ENCODE measurements at regions not wholly inside any gene's neighbourhood (a gene's known extent, or its start where the extent isn't known, plus 50 kb on each side); places are given as distances from the start of the nearest gene placed in this dataset.

DNA sequence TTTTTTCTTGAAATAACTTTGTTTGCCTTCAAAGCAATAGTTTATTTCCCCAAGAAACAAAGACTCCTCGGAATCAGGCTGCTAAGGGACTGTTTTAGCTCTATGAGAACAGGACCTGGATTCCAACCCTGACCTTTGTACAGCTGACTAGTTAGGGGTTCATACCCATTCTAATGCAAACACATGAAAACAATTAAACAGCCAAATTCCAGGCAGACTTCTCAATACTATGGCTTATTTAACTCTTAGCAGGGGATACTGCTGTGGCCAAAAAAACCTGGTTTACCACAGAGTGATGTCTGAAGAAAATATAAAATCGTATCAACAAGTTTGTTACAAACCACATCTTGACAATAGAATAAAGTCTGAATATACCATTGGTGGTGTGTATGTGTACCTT, 129.6 kb upstream of the INTU start:
- CTCF ChIA-PET, result no interaction called here
- SMC1A ChIA-PET (ENCODE audit: uncharacterized antibody, unreplicated experiment), result no interaction called here

More for the DNA sequence above, 129.6 kb upstream of the INTU start:
- intact Hi-C loops (cut with micrococcal nuclease; ENCODE audit: unreplicated experiment) (no loop called here), in situ Hi-C loops (cut with MboI) (no loop called here)
- no TSS peak for BruUV-seq (replicated peaks)
- Histone ChIP-seq H3K9ac (ENCODE audit: control insufficient read depth, insufficient read depth, low read length) (no peak overlapping the region), H3K79me2 (ENCODE audit: control insufficient read depth, insufficient read depth, low read length) (no peaks in the 10 kb centered on the region), H4K20me1 (ENCODE audit: control insufficient read depth, insufficient read depth) (no peaks in the 10 kb centered on the region), H2AFZ (ENCODE audit: control insufficient read depth, low read depth, low read length) (no peak overlapping the region), H3K4me1 (ENCODE audit: control insufficient read depth, insufficient read depth, low read length) (no peaks in the 10 kb centered on the region), H3K9me3 (replicated peaks; ENCODE audit: control insufficient read depth, insufficient read depth, low read length) (no peaks in the 10 kb centered on the region), H3K27ac (ENCODE audit: control insufficient read depth, insufficient read depth) (no peak overlapping the region), H3K27me3 (replicated peaks in 1 of 2; ENCODE audit: control insufficient read depth in 2 of 2, insufficient read depth in 2 of 2, low read length in 1 of 2) (no peaks in the 10 kb centered on the region), H3K4me3 (no peak overlapping the region), H3K36me3 (ENCODE audit: control insufficient read depth in 2 of 2, insufficient read depth in 2 of 2, low read length in 1 of 2) (no peaks in the 10 kb centered on the region), H3K4me2 (ENCODE audit: control insufficient read depth, insufficient read depth) (no peak overlapping the region)
- ChIA-PET RAD21 (ENCODE audit: unreplicated experiment) (no interaction called here), POLR2A (no interaction called here)
- ATAC-seq (no peak), FAIRE-seq (no peak), DNase-seq (ENCODE audit: low read depth, low spot score) (no peak)
- TF ChIP-seq PML (IDR thresholded peaks at IDR 0.05; ENCODE audit: low read length), result no peak
- no peak for TF ChIP-seq YY1 (IDR thresholded peaks at IDR 0.05; ENCODE audit: low read depth, low read length)
- TF ChIP-seq CTCF (IDR thresholded peaks at IDR 0.05 in 2 of 3, conservative IDR thresholded peaks at IDR 0.05 in 1 of 3; ENCODE audit: control insufficient read depth in 2 of 3, extremely low read depth in 1 of 3, insufficient read depth in 1 of 3, low read depth in 3 of 3, low read length in 3 of 3), result no peak
- TF ChIP-seq CHD4 (IDR thresholded peaks at IDR 0.05), result no peak
- TF ChIP-seq ZBTB4 (CRISPR knock-in tag; IDR thresholded peaks at IDR 0.05), result no peak
- TF ChIP-seq HCFC1 (IDR thresholded peaks at IDR 0.05; ENCODE audit: low read length), result no peak
- TF ChIP-seq MTA2 (IDR thresholded peaks at IDR 0.05; ENCODE audit: low read depth), result no peak
- TF ChIP-seq MYC (IDR thresholded peaks at IDR 0.05; ENCODE audit: insufficient read depth, insufficient read length, insufficient replicate concordance, low read length, severe bottlenecking), result no peak
- TF ChIP-seq, protein P1, sequence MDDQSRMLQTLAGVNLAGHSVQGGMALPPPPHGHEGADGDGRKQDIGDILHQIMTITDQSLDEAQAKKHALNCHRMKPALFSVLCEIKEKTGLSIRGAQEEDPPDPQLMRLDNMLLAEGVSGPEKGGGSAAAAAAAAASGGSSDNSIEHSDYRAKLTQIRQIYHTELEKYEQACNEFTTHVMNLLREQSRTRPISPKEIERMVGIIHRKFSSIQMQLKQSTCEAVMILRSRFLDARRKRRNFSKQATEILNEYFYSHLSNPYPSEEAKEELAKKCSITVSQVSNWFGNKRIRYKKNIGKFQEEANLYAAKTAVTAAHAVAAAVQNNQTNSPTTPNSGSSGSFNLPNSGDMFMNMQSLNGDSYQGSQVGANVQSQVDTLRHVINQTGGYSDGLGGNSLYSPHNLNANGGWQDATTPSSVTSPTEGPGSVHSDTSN (IDR thresholded peaks at IDR 0.05; ENCODE audit: insufficient replicate concordance, low read depth, low read length), result no peak
- TF ChIP-seq RELA (IDR thresholded peaks at IDR 0.05; ENCODE audit: borderline replicate concordance, partially characterized antibody), result no peak
- no peak for TF ChIP-seq TCF12 (IDR thresholded peaks at IDR 0.05; ENCODE audit: low read depth, low read length)
- no peak for TF ChIP-seq POLR2AphosphoS2 (IDR thresholded peaks at IDR 0.05; ENCODE audit: low read depth, low read length)
- WGBS (ENCODE audit: insufficient coverage, insufficient replicate concordance, low lambda C conversion rate, missing lambda C conversion rate), result 0% methylated on average over 2 of the region's 2 CpGs
